ENCODE measurements at regions not wholly inside any gene's neighbourhood (a gene's known extent, or its start where the extent isn't known, plus 50 kb on each side); places are given as distances from the start of the nearest gene placed in this dataset.

DNA sequence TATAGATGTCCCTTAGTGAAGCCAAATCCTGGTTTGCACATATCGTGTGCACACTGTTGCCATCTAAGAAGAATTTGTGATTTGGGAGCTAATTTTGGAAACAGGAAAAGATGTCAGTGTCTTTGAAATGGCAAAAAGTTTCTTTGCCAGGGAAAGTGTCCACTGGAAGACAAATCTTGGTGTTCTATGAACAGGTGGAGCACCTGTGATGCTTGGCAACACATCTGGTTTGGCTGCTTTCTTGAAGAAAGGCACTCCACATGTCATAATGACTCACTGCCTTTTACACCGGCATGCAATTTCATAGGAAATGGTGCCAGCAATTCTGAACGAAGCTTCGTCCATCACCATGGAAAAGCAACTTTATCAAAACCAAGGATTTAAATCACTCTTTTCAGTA is 1040.0 kb upstream of the MAP3K7 start:
- TF ChIP-seq, protein P1, sequence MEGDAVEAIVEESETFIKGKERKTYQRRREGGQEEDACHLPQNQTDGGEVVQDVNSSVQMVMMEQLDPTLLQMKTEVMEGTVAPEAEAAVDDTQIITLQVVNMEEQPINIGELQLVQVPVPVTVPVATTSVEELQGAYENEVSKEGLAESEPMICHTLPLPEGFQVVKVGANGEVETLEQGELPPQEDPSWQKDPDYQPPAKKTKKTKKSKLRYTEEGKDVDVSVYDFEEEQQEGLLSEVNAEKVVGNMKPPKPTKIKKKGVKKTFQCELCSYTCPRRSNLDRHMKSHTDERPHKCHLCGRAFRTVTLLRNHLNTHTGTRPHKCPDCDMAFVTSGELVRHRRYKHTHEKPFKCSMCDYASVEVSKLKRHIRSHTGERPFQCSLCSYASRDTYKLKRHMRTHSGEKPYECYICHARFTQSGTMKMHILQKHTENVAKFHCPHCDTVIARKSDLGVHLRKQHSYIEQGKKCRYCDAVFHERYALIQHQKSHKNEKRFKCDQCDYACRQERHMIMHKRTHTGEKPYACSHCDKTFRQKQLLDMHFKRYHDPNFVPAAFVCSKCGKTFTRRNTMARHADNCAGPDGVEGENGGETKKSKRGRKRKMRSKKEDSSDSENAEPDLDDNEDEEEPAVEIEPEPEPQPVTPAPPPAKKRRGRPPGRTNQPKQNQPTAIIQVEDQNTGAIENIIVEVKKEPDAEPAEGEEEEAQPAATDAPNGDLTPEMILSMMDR (IDR thresholded peaks at IDR 0.05) = no peak
- Histone ChIP-seq H3K9me3 (no peaks in the 10 kb centered on the region), H3K36me3 (ENCODE audit: insufficient read depth in 1 of 2, low read depth in 1 of 2) (no peaks in the 10 kb centered on the region), H3K27ac (no peak overlapping the region), H3K4me3 (no peak overlapping the region), H3K4me1 (no peaks in the 10 kb centered on the region), H3K27me3 (ENCODE audit: insufficient read depth in 3 of 3, low read length in 2 of 3) (no peaks in the 10 kb centered on the region)
- ATAC-seq (no peak), DNase-seq (no peak)
- WGBS, 3 donors = 31 to 44% (median 34%) methylated on average over 4 of the region's 4 CpGs
- intact Hi-C loops (cut with DNase I) = no loop called here

DNA sequence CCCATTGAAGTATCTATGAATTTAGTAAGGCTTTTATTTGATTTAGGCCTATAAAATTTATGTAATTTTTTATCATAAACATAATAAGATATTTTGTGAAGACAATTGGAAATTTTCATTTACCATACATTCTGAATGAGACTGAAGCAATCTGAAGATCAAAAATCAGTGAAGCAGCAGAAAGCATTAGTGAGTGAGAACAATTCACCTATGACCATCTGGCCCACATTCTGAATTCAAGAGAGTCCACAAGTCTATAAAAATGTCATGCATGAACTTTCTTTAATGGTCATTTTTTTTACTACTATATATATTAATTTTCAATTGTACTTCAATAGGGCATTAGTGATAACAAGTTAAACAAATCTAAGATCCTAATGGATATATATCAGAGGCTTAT is 1026.6 kb upstream of the MAP3K7 start:
- H3K9me3 ChIP-seq = no peaks in the 10 kb centered on the region
- no peak for DNase-seq
- no peaks in the 10 kb centered on the region for H3K27me3 ChIP-seq (ENCODE audit: insufficient read depth in 3 of 3, low read length in 2 of 3)
- intact Hi-C loops (cut with DNase I) = no loop called here
- H3K27ac ChIP-seq = no peak overlapping the region
- H3K4me3 ChIP-seq = no peak overlapping the region
- TF ChIP-seq, protein P1 (IDR thresholded peaks at IDR 0.05) = no peak
- H3K4me1 ChIP-seq = no peaks in the 10 kb centered on the region
- no peak for ATAC-seq
- H3K36me3 ChIP-seq (ENCODE audit: insufficient read depth in 1 of 2, low read depth in 1 of 2) = no peaks in the 10 kb centered on the region

DNA sequence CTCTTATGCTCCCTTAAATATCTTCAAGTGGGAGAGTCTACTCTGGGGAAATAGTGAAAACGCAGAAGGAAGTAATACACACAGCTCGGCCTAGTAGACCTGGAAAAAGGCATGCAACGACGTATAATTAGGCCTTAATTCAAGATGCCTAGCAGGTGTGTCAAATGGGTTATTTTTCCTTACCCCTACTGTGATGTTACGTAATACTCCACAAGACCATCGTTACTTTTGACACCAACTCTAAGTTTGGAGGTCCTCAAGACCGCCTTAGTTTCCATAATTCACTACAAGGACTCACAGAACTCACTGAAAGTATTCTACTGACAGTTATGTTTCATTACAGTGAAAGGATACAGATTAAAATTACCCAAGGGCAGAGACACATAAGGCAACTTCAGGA is 1024.3 kb upstream of the MAP3K7 start:
- no peak for ATAC-seq
- Histone ChIP-seq H3K27me3 (ENCODE audit: insufficient read depth in 3 of 3, low read length in 2 of 3) (no peaks in the 10 kb centered on the region), H3K4me1 (no peaks in the 10 kb centered on the region), H3K36me3 (ENCODE audit: insufficient read depth in 1 of 2, low read depth in 1 of 2) (no peaks in the 10 kb centered on the region), H3K27ac (no peak overlapping the region), H3K9me3 (no peaks in the 10 kb centered on the region), H3K4me3 (no peak overlapping the region)
- no peak for DNase-seq
- TF ChIP-seq, protein P1 (IDR thresholded peaks at IDR 0.05) = no peak
- WGBS, 3 donors = 87 to 88% (median 87%) methylated on average over 7 of the region's 7 CpGs
- intact Hi-C loops (cut with DNase I) = no loop called here

DNA sequence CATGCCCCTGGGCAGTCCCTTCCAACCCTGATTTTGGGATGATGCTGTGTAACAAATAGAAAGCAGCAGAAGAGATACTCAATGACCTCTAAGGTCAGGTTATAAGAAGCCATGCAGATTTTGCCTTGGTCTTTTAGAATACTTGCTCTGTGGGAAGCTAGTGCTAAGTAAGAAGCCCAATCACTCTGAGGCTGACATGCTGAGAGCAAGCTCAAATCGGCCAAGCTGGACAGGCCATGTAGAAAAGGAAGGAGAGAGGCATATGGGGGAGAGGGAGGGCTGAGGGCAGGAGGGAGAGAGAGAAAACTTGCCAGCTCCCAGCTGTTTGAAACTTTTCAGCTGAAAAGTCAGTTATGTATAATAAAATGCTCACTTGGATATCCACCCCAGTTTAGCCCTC is 1021.6 kb upstream of the MAP3K7 start:
- intact Hi-C loops (cut with DNase I) = no loop called here
- no peak overlapping the region for H3K4me3 ChIP-seq
- no peak for ATAC-seq
- no peaks in the 10 kb centered on the region for H3K4me1 ChIP-seq
- no peaks in the 10 kb centered on the region for H3K27me3 ChIP-seq (ENCODE audit: insufficient read depth in 3 of 3, low read length in 2 of 3)
- no peak for DNase-seq
- H3K27ac ChIP-seq = no peak overlapping the region
- no peaks in the 10 kb centered on the region for H3K9me3 ChIP-seq
- TF ChIP-seq, protein P1 (IDR thresholded peaks at IDR 0.05) = no peak
- no peaks in the 10 kb centered on the region for H3K36me3 ChIP-seq (ENCODE audit: insufficient read depth in 1 of 2, low read depth in 1 of 2)
- 9 to 26% (median 18%) methylated on average over 1 of the region's 1 CpG for WGBS, 3 donors

DNA sequence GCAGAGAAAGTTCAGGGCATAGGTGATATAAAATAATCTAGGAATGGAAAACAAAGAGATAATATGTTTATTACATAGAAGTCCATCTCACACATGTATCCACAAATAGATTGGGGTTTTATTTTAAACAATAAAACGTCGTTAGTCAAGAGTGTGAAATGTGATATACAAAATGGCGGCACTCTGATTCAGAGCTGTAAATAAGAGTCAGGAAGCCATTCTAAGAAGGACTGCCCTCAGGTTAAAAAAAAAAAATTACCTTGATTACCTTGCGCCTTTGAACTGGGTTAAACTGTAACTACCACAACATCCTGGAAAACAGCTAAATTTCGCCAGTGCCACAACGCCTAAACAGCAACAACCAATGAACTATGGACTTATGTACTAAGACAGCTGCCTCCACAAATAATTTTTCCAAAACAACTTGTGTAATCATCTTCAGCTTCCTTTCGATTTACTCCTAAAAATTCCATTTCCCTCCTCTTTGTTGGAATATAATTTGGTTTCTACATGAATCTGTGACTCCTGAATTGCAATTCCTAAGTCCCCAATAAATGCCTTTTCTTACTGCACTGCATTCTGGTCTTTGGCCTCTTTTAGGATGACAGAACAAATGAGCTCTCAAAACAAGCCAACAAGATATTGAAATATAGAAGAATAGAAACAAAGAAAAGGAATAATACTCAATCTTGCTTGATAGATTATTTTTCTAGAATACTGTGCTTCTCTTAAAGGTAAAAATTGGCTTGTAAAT is 1019.5 kb upstream of the MAP3K7 start:
- Histone ChIP-seq H3K27me3 (ENCODE audit: insufficient read depth in 3 of 3, low read length in 2 of 3) (no peaks in the 10 kb centered on the region), H3K4me1 (no peaks in the 10 kb centered on the region), H3K9me3 (no peaks in the 10 kb centered on the region), H3K36me3 (ENCODE audit: insufficient read depth in 1 of 2, low read depth in 1 of 2) (no peaks in the 10 kb centered on the region), H3K27ac (no peak overlapping the region), H3K4me3 (no peak overlapping the region)
- no peak for DNase-seq
- intact Hi-C loops (cut with DNase I) = no loop called here
- ATAC-seq = no peak
- TF ChIP-seq, protein P1 (IDR thresholded peaks at IDR 0.05) = no peak
- 90 to 95% (median 93%) methylated on average over 7 of the region's 7 CpGs for WGBS, 3 donors
